ENCODE measurements at regions not wholly inside any gene's neighbourhood (a gene's known extent, or its start where the extent isn't known, plus 50 kb on each side); places are given as distances from the start of the nearest gene placed in this dataset.

DNA sequence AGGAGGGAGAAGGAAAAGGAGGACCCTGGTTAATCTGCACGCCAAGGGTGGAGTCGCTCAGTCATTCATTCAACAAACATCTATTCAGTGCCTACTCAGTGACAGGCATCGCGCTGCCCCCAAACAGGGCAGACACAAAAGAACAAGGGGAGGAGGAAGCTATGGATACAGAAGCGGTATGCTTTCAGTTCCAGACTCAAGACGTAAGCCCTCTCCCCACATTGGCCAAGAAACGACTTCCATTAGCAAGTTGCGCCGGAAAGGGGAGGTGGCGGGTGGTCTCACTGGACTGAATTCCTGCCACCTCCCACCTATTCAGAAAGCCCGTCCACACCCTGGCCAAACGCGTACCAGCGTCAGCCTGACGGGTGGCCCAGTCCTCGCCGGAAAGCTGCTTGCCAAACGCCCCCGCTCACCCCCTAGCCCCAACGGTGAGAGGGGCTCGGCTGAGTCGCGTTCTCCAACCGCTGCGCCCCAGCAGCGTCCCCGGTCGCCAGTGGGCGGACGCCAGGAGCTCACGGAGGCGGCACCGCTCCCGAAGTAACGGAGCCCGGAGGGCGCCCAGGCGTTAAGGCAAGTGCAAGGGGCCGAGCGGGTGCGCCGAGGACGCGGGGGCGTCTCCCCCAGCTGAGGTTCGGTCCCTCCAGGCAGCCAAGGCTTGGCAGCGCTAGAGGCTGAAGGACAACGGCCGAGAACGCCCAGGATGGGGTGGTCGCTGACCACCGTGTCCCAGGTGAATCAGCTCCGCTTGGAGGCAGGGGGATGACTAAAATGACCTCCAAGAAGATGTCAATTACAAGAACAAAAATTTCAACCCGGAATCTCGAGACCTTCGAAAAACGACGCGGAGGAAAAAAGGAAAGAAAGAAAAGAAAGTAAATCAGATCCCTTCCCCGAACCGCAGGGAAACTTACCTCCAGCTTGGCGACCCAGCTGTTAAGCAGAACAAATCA is 470.7 kb downstream of the SOX9 start:
- no peak for DNase-seq

DNA sequence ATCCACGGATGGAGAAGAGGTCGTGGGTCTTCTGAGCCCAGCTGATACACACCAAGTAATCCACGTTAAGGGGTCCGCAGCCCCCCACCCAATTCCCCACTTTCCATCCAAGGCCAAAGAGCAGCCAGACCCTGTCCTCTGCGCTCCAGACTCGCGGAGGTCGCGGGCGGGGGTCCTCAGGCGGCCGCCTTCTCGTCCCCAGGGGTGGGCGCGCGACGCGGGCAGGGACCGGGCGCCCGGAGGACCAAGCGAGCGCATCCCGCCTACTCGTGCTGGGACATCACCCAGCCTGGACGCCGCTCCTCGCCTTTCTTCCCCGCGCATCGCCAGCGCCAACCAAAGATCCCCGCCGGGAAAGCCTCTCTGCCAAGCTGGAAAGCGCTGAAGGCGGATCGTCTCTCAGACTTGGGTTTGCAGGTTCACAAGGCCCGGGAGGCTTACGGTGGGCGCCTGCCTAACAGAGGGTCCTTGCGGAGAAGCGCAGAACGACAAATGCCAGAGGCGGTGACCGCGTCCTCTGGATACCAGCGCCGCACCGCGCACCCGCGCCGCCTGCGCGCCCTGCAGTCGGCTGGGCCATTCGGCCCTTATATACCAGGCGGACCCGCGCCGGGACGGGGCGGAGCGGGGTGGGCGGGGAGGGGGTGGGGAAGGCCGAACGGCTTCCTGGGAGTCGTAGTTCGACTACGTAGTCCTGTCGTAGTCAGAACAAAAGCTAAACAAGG is 471.6 kb downstream of the SOX9 start:
- DNase-seq: no peak

DNA sequence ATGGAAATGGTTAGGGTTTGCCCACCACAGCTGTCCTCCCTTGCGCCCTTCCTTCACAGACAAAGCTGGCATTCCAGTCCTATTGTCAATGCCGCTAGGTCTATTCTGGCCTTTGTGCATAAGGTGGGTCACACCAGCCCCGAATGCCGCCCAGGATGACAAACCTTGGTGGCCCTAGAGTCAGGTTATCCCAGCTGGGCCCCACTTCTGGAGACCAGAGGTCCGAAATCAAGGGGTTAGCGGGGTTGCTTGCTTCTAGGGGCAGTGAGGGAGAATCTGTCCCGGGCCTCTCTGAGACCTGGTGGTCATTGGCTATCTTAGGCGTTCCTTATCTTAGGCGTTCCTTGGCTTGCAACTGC is 472.1 kb downstream of the SOX9 start:
- DNase-seq: no peak

DNA sequence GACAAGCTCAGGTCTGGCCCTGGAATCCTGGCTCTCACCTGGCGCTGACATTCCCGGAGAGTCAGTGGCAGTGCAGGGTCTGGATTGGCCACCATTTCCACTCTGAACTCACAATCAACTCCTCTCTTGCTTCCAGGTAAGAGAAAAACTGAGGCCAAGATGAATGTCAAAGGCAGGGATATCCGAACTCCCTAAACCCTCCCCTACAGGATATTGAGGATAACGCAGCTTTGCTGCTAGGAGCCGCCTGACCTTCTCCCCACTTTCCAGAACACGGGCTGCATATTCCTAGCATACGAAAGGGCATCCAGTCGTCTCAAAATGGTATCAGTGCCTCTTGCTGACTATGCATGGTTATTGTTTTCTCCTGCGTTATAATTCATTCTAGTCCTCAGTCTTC is 473.4 kb downstream of the SOX9 start:
- DNase-seq: no peak

All from activated CD4-positive, CD25-positive, alpha-beta regulatory T cell treated with anti-CD3 and anti-CD28 coated beads, Interleukin-2, amount 50 U/mL, for 72 hours (primary cell).